Mesothelial cell of epicardium (in vitro differentiated cells): ENCODE measurements at regions not wholly inside any gene's neighbourhood (a gene's known extent, or its start where the extent isn't known, plus 50 kb on each side); places are given as distances from the start of the nearest gene placed in this dataset.

ENCODE experiments used
- DNase-seq, 2 experiments: peaks; one replicate each; pipeline ENCODE4 v3.0.0; 2021; ENCODE audit warnings: low spot score in 2 of 2; ENCODE audit not compliant: unreplicated experiment in 2 of 2
- H3K27ac Mint-ChIP-seq: 2 replicates; pipeline ENCODE4 v1.8.0; 2021; ENCODE audit warnings: mixed read lengths
- H3K27me3 Mint-ChIP-seq: 2 replicates; pipeline ENCODE4 v1.8.0; 2021; ENCODE audit warnings: low read depth, mixed read lengths
- H3K36me3 Mint-ChIP-seq: 2 replicates; pipeline ENCODE4 v1.8.0; 2021; ENCODE audit warnings: mixed read lengths
- H3K4me1 Mint-ChIP-seq: 2 replicates; pipeline ENCODE4 v1.8.0; 2021; ENCODE audit warnings: mixed read lengths
- H3K4me3 Mint-ChIP-seq: 2 replicates; pipeline ENCODE4 v1.8.0; 2021; ENCODE audit warnings: mild to moderate bottlenecking, moderate library complexity, mixed read lengths
- H3K9me3 Mint-ChIP-seq: 2 replicates; pipeline ENCODE4 v1.8.0; 2021; ENCODE audit warnings: mixed read lengths
- TF ChIP-seq, protein P1 (sequence below): fragments of 200-600 bp; sonication (generic); IDR thresholded peaks from one replicate; pipeline ENCODE4 v1.5.0; 2021; ENCODE audit warnings: antibody characterized with exemption; ENCODE audit not compliant: unreplicated experiment

- Mint-ChIP-seq H3K27me3 (no peaks in the 10 kb centered on the region), H3K9me3 (no peaks in the 10 kb centered on the region), H3K36me3 (no peaks in the 10 kb centered on the region), H3K4me1 (peaks cover 32% of the 10 kb centered on the region), H3K4me3 (no peak overlapping the region), H3K27ac (no peak overlapping the region)
- TF ChIP-seq, protein P1, sequence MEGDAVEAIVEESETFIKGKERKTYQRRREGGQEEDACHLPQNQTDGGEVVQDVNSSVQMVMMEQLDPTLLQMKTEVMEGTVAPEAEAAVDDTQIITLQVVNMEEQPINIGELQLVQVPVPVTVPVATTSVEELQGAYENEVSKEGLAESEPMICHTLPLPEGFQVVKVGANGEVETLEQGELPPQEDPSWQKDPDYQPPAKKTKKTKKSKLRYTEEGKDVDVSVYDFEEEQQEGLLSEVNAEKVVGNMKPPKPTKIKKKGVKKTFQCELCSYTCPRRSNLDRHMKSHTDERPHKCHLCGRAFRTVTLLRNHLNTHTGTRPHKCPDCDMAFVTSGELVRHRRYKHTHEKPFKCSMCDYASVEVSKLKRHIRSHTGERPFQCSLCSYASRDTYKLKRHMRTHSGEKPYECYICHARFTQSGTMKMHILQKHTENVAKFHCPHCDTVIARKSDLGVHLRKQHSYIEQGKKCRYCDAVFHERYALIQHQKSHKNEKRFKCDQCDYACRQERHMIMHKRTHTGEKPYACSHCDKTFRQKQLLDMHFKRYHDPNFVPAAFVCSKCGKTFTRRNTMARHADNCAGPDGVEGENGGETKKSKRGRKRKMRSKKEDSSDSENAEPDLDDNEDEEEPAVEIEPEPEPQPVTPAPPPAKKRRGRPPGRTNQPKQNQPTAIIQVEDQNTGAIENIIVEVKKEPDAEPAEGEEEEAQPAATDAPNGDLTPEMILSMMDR, result no peak
- no peak for DNase-seq
These were observed 194.8 kb upstream of the FAT1 start for GRCh38 chr4:186918466-186918865.

DNA sequence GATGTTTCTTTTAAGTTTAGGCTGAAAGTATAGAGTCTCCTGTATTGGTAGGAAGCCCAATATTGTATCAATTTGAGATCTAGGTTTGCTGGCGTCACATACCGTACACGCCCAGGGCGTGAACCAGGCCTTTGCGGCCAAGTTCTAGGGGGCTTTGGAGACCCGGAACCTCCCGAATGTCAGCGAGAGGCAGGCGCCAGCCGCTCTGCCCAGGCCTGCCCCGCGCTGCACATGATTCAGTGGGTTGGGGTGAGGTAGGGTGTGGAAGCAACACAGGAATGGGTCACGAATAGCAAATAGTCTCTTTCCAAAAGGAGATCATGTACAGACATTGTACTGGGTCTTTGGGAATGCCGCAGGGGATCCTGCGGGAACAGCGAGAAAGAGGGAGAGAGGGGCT lies 195.7 kb upstream of the FAT1 start:
- Mint-ChIP-seq H3K36me3 (no peaks in the 10 kb centered on the region), H3K4me3 (no peak overlapping the region), H3K27me3 (no peaks in the 10 kb centered on the region), H3K9me3 (no peaks in the 10 kb centered on the region), H3K4me1 (peaks cover 38% of the 10 kb centered on the region), H3K27ac (peak overlapping the region; percentile 97)
- TF ChIP-seq, protein P1, result no peak
- no peak for DNase-seq

- no peak overlapping the region for H3K4me3 Mint-ChIP-seq
- TF ChIP-seq, protein P1, result no peak
- no peaks in the 10 kb centered on the region for H3K36me3 Mint-ChIP-seq
- H3K9me3 Mint-ChIP-seq, result no peaks in the 10 kb centered on the region
- peaks cover 42% of the 10 kb centered on the region for H3K4me1 Mint-ChIP-seq
- no peaks in the 10 kb centered on the region for H3K27me3 Mint-ChIP-seq
- DNase-seq, result no peak
- peak overlapping the region; percentile 97 for H3K27ac Mint-ChIP-seq
These were observed 196.8 kb upstream of the FAT1 start for GRCh38 chr4:186920483-186920882.

DNA sequence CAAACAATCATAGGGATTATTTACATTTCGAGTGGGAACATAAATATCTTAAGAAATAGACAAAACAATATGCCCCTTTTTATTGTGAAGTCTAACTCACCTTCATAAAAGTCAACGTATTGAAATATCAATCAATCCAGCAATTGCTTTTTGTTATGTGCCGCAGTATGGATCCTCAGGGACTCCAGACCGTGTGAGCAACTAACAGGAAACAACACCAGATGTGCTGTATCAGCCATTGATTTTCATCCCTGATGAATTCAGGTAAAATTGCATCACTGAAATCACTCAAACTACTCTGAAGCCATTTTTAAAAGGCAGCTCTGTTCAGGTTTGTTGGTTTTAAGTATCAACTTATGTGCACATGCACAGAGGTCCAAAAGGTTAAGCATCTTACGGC lies 197.3 kb upstream of the FAT1 start:
- no peak for DNase-seq
- TF ChIP-seq, protein P1, result no peak
- Mint-ChIP-seq H3K4me3 (no peak overlapping the region), H3K9me3 (no peaks in the 10 kb centered on the region), H3K27ac (peak overlapping the region; percentile 97), H3K4me1 (peaks cover 38% of the 10 kb centered on the region), H3K36me3 (no peaks in the 10 kb centered on the region), H3K27me3 (no peaks in the 10 kb centered on the region)

DNA sequence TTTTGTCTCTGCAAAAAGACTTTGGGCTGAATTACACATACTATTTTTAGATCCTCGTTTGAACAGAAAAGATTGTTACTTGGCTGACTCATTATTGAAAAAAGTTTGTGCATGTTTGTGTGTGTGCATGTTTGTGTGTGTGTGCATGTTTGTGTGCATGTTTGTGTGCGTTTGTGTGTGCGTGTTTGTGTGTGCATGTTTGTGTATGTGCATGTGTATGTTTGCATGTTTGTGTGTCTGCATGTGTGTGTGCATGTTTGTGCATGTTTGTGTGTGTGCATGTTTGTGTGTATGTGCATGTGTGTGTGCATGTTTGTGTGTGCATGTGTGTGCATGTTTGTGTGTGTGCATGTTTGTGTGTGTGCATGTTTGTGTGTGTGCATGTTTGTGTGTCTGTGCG lies 201.1 kb upstream of the FAT1 start:
- Mint-ChIP-seq H3K4me3 (no peak overlapping the region), H3K27me3 (no peaks in the 10 kb centered on the region), H3K36me3 (no peaks in the 10 kb centered on the region), H3K9me3 (no peaks in the 10 kb centered on the region), H3K4me1 (peaks cover 27% of the 10 kb centered on the region), H3K27ac (no peak overlapping the region)
- TF ChIP-seq, protein P1, result no peak
- DNase-seq, result no peak

DNA sequence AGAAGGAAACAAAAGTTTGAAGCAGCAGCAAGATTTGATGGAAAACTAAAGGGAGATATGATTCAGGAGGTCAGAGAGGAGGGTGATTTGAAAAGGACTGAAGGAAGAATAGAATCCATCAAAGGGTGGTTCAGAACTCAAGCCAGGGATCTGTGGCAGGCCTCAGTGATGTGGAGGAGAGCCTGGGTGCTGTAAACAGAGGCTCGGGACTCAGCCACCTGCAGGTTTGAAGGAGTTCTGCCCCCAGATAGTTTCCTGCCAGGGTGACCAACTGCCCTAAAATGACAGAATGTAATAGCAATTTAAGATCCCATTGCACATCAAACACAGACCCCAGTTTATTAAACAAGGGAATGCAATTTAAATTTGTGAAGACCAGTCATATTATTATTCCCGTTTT lies 204.0 kb upstream of the FAT1 start:
- Mint-ChIP-seq H3K36me3 (peaks cover 4% of the 10 kb centered on the region), H3K27me3 (no peaks in the 10 kb centered on the region), H3K9me3 (peaks cover 4% of the 10 kb centered on the region), H3K27ac (no peak overlapping the region), H3K4me1 (peaks cover 24% of the 10 kb centered on the region), H3K4me3 (no peak overlapping the region)
- TF ChIP-seq, protein P1, result no peak
- DNase-seq, result no peak
